Kidney (tissue), 13 donors: ENCODE measurements at regions not wholly inside any gene's neighbourhood (a gene's known extent, or its start where the extent isn't known, plus 50 kb on each side); places are given as distances from the start of the nearest gene placed in this dataset.

Experiments
- DNase-seq, 5 donors: peaks; one replicate each; pipeline ENCODE4 v3.0.0-alpha.2; 2013 to 2020
- FAIRE-seq: peaks from 2 replicates; lab custom pipeline; 2012; peaks lifted over from hg19 to GRCh38; lab: Jason Lieb, UNC
- H3K27ac ChIP-seq, 2 donors: one replicate each; pipeline ENCODE4 v1.7.0; 2013; ENCODE audit warnings: low read depth in 2 of 2, low read length in 2 of 2, inconsistent platforms in 1 of 2
- H3K27me3 ChIP-seq: one replicate; pipeline ENCODE4 v1.7.1; 2013; ENCODE audit warnings: low read length, inconsistent platforms; ENCODE audit not compliant: control insufficient read depth, insufficient read depth
- H3K36me3 ChIP-seq, 3 donors: one replicate each; pipeline versions ENCODE4 v1.7.0 to v1.7.1; 2013; ENCODE audit warnings: low read length in 3 of 3, control low read depth in 1 of 3, inconsistent platforms in 1 of 3; ENCODE audit not compliant: insufficient read depth in 3 of 3, control insufficient read depth in 2 of 3
- H3K4me1 ChIP-seq, 3 donors: one replicate each; pipeline versions ENCODE4 v1.7.0 to v1.7.1; 2013; ENCODE audit warnings: low read length in 3 of 3, inconsistent platforms in 1 of 3, low read depth in 1 of 3; ENCODE audit not compliant: control insufficient read depth in 2 of 3, insufficient read depth in 2 of 3
- H3K4me3 ChIP-seq, 3 donors: one replicate each; pipeline versions ENCODE4 v1.7.0 to v1.8.1; 2013; ENCODE audit warnings: low read length in 3 of 3, control low read depth in 1 of 3, inconsistent platforms in 1 of 3
- H3K9ac ChIP-seq, 3 donors: one replicate each; pipeline versions ENCODE4 v1.7.0 to v1.7.1; 2013; ENCODE audit warnings: low read length in 3 of 3, control low read depth in 1 of 3, inconsistent platforms in 1 of 3
- H3K9me3 ChIP-seq, 3 donors: one replicate each; pipeline versions ENCODE4 v1.7.0 to v1.7.1; 2013; ENCODE audit warnings: low read length in 3 of 3, control low read depth in 1 of 3, inconsistent platforms in 1 of 3; ENCODE audit not compliant: control insufficient read depth in 2 of 3, insufficient read depth in 1 of 3
- CTCF ChIP-seq: IDR thresholded peaks from 3 replicates; pipeline ENCODE4 v1.5.1; 2012; ENCODE audit warnings: mild to moderate bottlenecking, moderate library complexity, borderline replicate concordance; ENCODE audit not compliant: insufficient read depth; ENCODE audit errors: extremely low read depth
- intact Hi-C: fragments of 100-400 bp; cut with DNase I; formaldehyde crosslinking; loops from one replicate; pipeline ENCODE4 v1.11.1; 2022
- donor health status: control.
- donor health status: control.
- donor health status: control.
- donor health status: control.
- donor health status: control.
- donor health status: DM: yes; HTN: yes; CAD: no.
- donor health status: Normal renal cell carcinoma (clear cell type).

- Histone ChIP-seq H3K27ac (no peak overlapping the region), H3K9me3 (no peaks in the 10 kb centered on the region), H3K36me3 (no peaks in the 10 kb centered on the region), H3K4me3 (no peak overlapping the region), H3K27me3 (no peaks in the 10 kb centered on the region), H3K4me1 (no peaks in the 10 kb centered on the region), H3K9ac (no peak overlapping the region)
- intact Hi-C loops: no loop called here
- no peak for DNase-seq
- FAIRE-seq: no peak
- TF ChIP-seq CTCF: no peak
Observed at GRCh38 chr12:70077441-70077840, 165.8 kb upstream of the CNOT2 start.

GRCh38 chr12:70078161-70078560 lies 165.1 kb upstream of the CNOT2 start:
- Histone ChIP-seq H3K9ac (no peak overlapping the region), H3K27ac (no peak overlapping the region), H3K36me3 (no peaks in the 10 kb centered on the region), H3K27me3 (no peaks in the 10 kb centered on the region), H3K4me3 (no peak overlapping the region), H3K4me1 (no peaks in the 10 kb centered on the region), H3K9me3 (no peaks in the 10 kb centered on the region)
- no peak for FAIRE-seq
- TF ChIP-seq CTCF: no peak
- intact Hi-C loops: no loop called here
- no peak for DNase-seq

- Histone ChIP-seq H3K4me3 (no peak overlapping the region), H3K9ac (no peak overlapping the region), H3K36me3 (no peaks in the 10 kb centered on the region), H3K4me1 (no peaks in the 10 kb centered on the region), H3K9me3 (no peaks in the 10 kb centered on the region), H3K27ac (no peak overlapping the region), H3K27me3 (no peaks in the 10 kb centered on the region)
- TF ChIP-seq CTCF: no peak
- intact Hi-C loops: no loop called here
- DNase-seq (no peak), FAIRE-seq (no peak)
Observed at GRCh38 chr12:70080566-70080965, 162.7 kb upstream of the CNOT2 start.

GRCh38 chr12:70082997-70083676 lies 160.1 kb upstream of the CNOT2 start:
- intact Hi-C loops: no loop called here
- Histone ChIP-seq H3K9me3 (no peaks in the 10 kb centered on the region), H3K4me1 (no peaks in the 10 kb centered on the region), H3K9ac (no peak overlapping the region), H3K4me3 (no peak overlapping the region), H3K36me3 (no peaks in the 10 kb centered on the region), H3K27ac (no peak overlapping the region), H3K27me3 (no peaks in the 10 kb centered on the region)
- TF ChIP-seq CTCF: no peak
- FAIRE-seq (no peak), DNase-seq (no peak)
